ENCODE measurements at regions not wholly inside any gene's neighbourhood (a gene's known extent, or its start where the extent isn't known, plus 50 kb on each side); places are given as distances from the start of the nearest gene placed in this dataset.
"Not testable (repeated sequence)": the region's sequence is repeated elsewhere in the genome, so short reads cannot be mapped to it uniquely, and the experiment has no call there.

GRCh38 chr2:158879229-158879903 lies 84.2 kb downstream of the DAPL1 start:
- Histone ChIP-seq H3K9me3 (no peaks in the 10 kb centered on the region), H3K4me3 (no peak overlapping the region), H3K27me3 (no peaks in the 10 kb centered on the region), H3K4me1 (no peaks in the 10 kb centered on the region), H3K27ac (no peak overlapping the region), H3K36me3 (no peaks in the 10 kb centered on the region)
- WGBS, 2 donors (ENCODE audit: low coverage in 1 of 2), result 88 to 91% methylated on average over 13 to 17 of the region's 17 CpGs
- in situ Hi-C loops (cut with MboI; ENCODE audit: low pct_ligation_motif_present in 1 of 4, low pct_unique_long_range_greater_than_20kb in 1 of 4, low sequenced_read_pairs in 3 of 4) (no loop called here), intact Hi-C loops (cut with DNase I; ENCODE audit: low total_unique reads) (no loop called here)
- TF ChIP-seq CTCF (IDR thresholded peaks at IDR 0.05), result no peak
- TF ChIP-seq POLR2A (IDR thresholded peaks at IDR 0.05), result no peak
- TF ChIP-seq POLR2AphosphoS5 (IDR thresholded peaks at IDR 0.05), result no peak
- TF ChIP-seq EP300 (IDR thresholded peaks at IDR 0.05; ENCODE audit: low read depth), result no peak
- DNase-seq, result no peak

- in situ Hi-C loops (cut with MboI; ENCODE audit: low pct_ligation_motif_present in 1 of 4, low pct_unique_long_range_greater_than_20kb in 1 of 4, low sequenced_read_pairs in 3 of 4) (no loop called here), intact Hi-C loops (cut with DNase I; ENCODE audit: low total_unique reads) (no loop called here)
- WGBS, 2 donors (ENCODE audit: low coverage in 1 of 2), result 87 to 89% methylated on average over 5 to 8 of the region's 8 CpGs
- no peak for DNase-seq
- Histone ChIP-seq H3K27me3 (no peaks in the 10 kb centered on the region), H3K4me3 (no peak overlapping the region), H3K27ac (no peak overlapping the region), H3K36me3 (no peaks in the 10 kb centered on the region), H3K9me3 (no peaks in the 10 kb centered on the region), H3K4me1 (no peaks in the 10 kb centered on the region)
- TF ChIP-seq CTCF (IDR thresholded peaks at IDR 0.05) (no peak), POLR2AphosphoS5 (IDR thresholded peaks at IDR 0.05) (no peak), EP300 (IDR thresholded peaks at IDR 0.05; ENCODE audit: low read depth) (no peak)
Measured at GRCh38 chr2:158882297-158882696, 86.1 kb upstream of the TANC1 start.

GRCh38 chr2:158884552-158884951 lies 83.9 kb upstream of the TANC1 start:
- in situ Hi-C loops (cut with MboI; ENCODE audit: low pct_ligation_motif_present in 1 of 4, low pct_unique_long_range_greater_than_20kb in 1 of 4, low sequenced_read_pairs in 3 of 4); H3K36me3 ChIP-seq; H3K9me3 ChIP-seq; H3K27me3 ChIP-seq; H3K27ac ChIP-seq; H3K4me3 ChIP-seq; DNase-seq; H3K4me1 ChIP-seq; intact Hi-C loops (cut with DNase I; ENCODE audit: low total_unique reads): not testable (repeated sequence)
- WGBS, 2 donors (ENCODE audit: low coverage in 1 of 2), result 94% methylated on average over 3 of the region's 3 CpGs; no CpG with 5 or more reads in 1 of the 2 donors

GRCh38 chr2:158885018-158885678 lies 83.3 kb upstream of the TANC1 start:
- H3K36me3 ChIP-seq; H3K27ac ChIP-seq; DNase-seq; intact Hi-C loops (cut with DNase I; ENCODE audit: low total_unique reads); H3K4me3 ChIP-seq; H3K9me3 ChIP-seq; H3K4me1 ChIP-seq; H3K27me3 ChIP-seq; in situ Hi-C loops (cut with MboI; ENCODE audit: low pct_ligation_motif_present in 1 of 4, low pct_unique_long_range_greater_than_20kb in 1 of 4, low sequenced_read_pairs in 3 of 4): not testable (repeated sequence)
- WGBS, 2 donors (ENCODE audit: low coverage in 1 of 2), result 0 to 70% methylated on average over 2 to 8 of the region's 8 CpGs

GRCh38 chr2:158885679-158886050 lies 82.8 kb upstream of the TANC1 start:
- in situ Hi-C loops (cut with MboI; ENCODE audit: low pct_ligation_motif_present in 1 of 4, low pct_unique_long_range_greater_than_20kb in 1 of 4, low sequenced_read_pairs in 3 of 4); H3K27ac ChIP-seq; DNase-seq; H3K9me3 ChIP-seq; H3K4me3 ChIP-seq; intact Hi-C loops (cut with DNase I; ENCODE audit: low total_unique reads); H3K4me1 ChIP-seq; H3K27me3 ChIP-seq; H3K36me3 ChIP-seq: not testable (repeated sequence)
- WGBS, 2 donors (ENCODE audit: low coverage in 1 of 2), result 71% methylated on average over 10 of the region's 10 CpGs; no CpG with 5 or more reads in 1 of the 2 donors
